ENCODE measurements at regions not wholly inside any gene's neighbourhood (a gene's known extent, or its start where the extent isn't known, plus 50 kb on each side); places are given as distances from the start of the nearest gene placed in this dataset.

- Histone ChIP-seq H2AK5ac (ENCODE audit: insufficient read length, low read length) (no peak overlapping the region), H4K5ac (ENCODE audit: insufficient read length, low read depth, low read length) (no peak overlapping the region), H2BK120ac (ENCODE audit: low read depth, low read length, poor library complexity, severe bottlenecking) (no peak overlapping the region), H3K23me2 (ENCODE audit: insufficient read length, low read depth, low read length, poor library complexity, severe bottlenecking) (no peaks in the 10 kb centered on the region), H3K4me1 (ENCODE audit: insufficient read depth, low read length) (no peaks in the 10 kb centered on the region; the same call in 1 of the 2 replicates), H3K27ac (ENCODE audit: insufficient read length, low read depth, low read length) (no peak overlapping the region), H2BK5ac (ENCODE audit: insufficient read length, low read length) (no peak overlapping the region), H3K9ac (ENCODE audit: extremely low read depth, insufficient read length, low read length) (no peak overlapping the region), H3K18ac (ENCODE audit: insufficient read length, low read depth, low read length) (no peak overlapping the region), H2BK15ac (ENCODE audit: low read depth, low read length) (no peak overlapping the region), H2BK12ac (ENCODE audit: insufficient read length, low read depth, low read length) (no peak overlapping the region), H3K14ac (ENCODE audit: insufficient read depth, low read length) (no peak overlapping the region), H3K23ac (ENCODE audit: insufficient read length, low read depth, low read length) (no peak overlapping the region), H2AFZ (ENCODE audit: low read length) (no peak overlapping the region), H3K4me2 (ENCODE audit: insufficient read depth, insufficient read length, low read length) (no peak overlapping the region), H3T11ph (ENCODE audit: low read length) (no peak overlapping the region), H3K4ac (ENCODE audit: low read depth, low read length) (no peak overlapping the region), H4K91ac (ENCODE audit: insufficient read length, low read depth, low read length) (no peak overlapping the region), H3K79me2 (ENCODE audit: insufficient read depth, low read length) (no peaks in the 10 kb centered on the region), H3K9me3 (ENCODE audit: control insufficient read depth, low read depth, low read length) (no peaks in the 10 kb centered on the region), H2BK20ac (ENCODE audit: low read depth, low read length, poor library complexity, severe bottlenecking) (no peak overlapping the region), H4K20me1 (ENCODE audit: control insufficient read depth, insufficient read depth, insufficient read length) (no peaks in the 10 kb centered on the region), H4K8ac (replicated peaks; ENCODE audit: insufficient read length, low read depth, low read length) (no peak overlapping the region), H3K27me3 (ENCODE audit: insufficient read depth, low read length) (no peaks in the 10 kb centered on the region), H3K79me1 (ENCODE audit: insufficient read depth, low read depth, low read length, poor library complexity, severe bottlenecking) (no peaks in the 10 kb centered on the region), H3K56ac (ENCODE audit: insufficient read length, low read depth, low read length) (no peak overlapping the region)
- Mint-ChIP-seq H3K36me3 (ENCODE audit: insufficient read depth in 1 of 3, low read depth in 3 of 3) (no peaks in the 10 kb centered on the region), H3K4me3 (no peak overlapping the region), H3K4me1 (peaks cover 9 to 10% of the 10 kb centered on the region in 2 experiments; a peak in 2 of 4 replicates), H3K27ac (0 out of 7 replicates have a peak overlapping the region, but pooled peaks of 1 of the 3 experiments have one; percentile 50), H3K27me3 (ENCODE audit: low read depth) (no peaks in the 10 kb centered on the region), H3K9me3 (no peaks in the 10 kb centered on the region)
- WGBS (ENCODE audit: extremely low coverage, insufficient read length, low lambda C conversion rate), result no CpG with 5 or more reads among the region's 1 CpG
- DNase-seq, result no peak
- TF ChIP-seq, protein P1, sequence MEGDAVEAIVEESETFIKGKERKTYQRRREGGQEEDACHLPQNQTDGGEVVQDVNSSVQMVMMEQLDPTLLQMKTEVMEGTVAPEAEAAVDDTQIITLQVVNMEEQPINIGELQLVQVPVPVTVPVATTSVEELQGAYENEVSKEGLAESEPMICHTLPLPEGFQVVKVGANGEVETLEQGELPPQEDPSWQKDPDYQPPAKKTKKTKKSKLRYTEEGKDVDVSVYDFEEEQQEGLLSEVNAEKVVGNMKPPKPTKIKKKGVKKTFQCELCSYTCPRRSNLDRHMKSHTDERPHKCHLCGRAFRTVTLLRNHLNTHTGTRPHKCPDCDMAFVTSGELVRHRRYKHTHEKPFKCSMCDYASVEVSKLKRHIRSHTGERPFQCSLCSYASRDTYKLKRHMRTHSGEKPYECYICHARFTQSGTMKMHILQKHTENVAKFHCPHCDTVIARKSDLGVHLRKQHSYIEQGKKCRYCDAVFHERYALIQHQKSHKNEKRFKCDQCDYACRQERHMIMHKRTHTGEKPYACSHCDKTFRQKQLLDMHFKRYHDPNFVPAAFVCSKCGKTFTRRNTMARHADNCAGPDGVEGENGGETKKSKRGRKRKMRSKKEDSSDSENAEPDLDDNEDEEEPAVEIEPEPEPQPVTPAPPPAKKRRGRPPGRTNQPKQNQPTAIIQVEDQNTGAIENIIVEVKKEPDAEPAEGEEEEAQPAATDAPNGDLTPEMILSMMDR (conservative IDR thresholded peaks at IDR 0.05), result no peak
These were observed 189.1 kb downstream of the GABRG2 start for GRCh38 chr5:162256711-162257110.
